Lower lobe of right lung (tissue), 2 donors: ENCODE measurements at regions not wholly inside any gene's neighbourhood (a gene's known extent, or its start where the extent isn't known, plus 50 kb on each side); places are given as distances from the start of the nearest gene placed in this dataset.
A peak's percentile ranks its signal among the peaks of the same experiment; 100 is the strongest.
"Not testable (repeated sequence)": the region's sequence is repeated elsewhere in the genome, so short reads cannot be mapped to it uniquely, and the experiment has no call there.

Source experiments
- ATAC-seq, 2 donors: fragments of 200-7000 bp; cut with Tn5 transposase; one replicate each; pipeline ENCODE4 v1.9.1; 2020 to 2022; ENCODE audit warnings: mild to moderate bottlenecking in 2 of 2, moderate library complexity in 2 of 2
- DNase-seq: peaks from one replicate; pipeline ENCODE4 v3.0.0-alpha.2; 2020
- H3K27ac ChIP-seq: fragments of 200-600 bp; one replicate; pipeline ENCODE4 v1.8.0; 2022
- H3K27me3 ChIP-seq: fragments of 200-600 bp; one replicate; pipeline ENCODE4 v1.8.0; 2022; ENCODE audit warnings: low read depth
- H3K36me3 ChIP-seq: fragments of 200-600 bp; one replicate; pipeline ENCODE4 v1.8.0; 2022; ENCODE audit warnings: mild to moderate bottlenecking
- H3K4me1 ChIP-seq: fragments of 200-600 bp; one replicate; pipeline ENCODE4 v1.8.0; 2022
- H3K4me3 ChIP-seq: fragments of 200-600 bp; one replicate; pipeline ENCODE4 v1.8.0; 2022; ENCODE audit warnings: mild to moderate bottlenecking
- H3K9me3 ChIP-seq: fragments of 200-600 bp; one replicate; pipeline ENCODE4 v1.8.0; 2022
- CTCF ChIP-seq: fragments of 200-600 bp; IDR thresholded peaks from one replicate; pipeline ENCODE4 v1.8.0; 2022; ENCODE audit warnings: antibody characterized with exemption, mild to moderate bottlenecking
- intact Hi-C: fragments of 100-400 bp; cut with DNase I; formaldehyde crosslinking; loops from one replicate; pipeline ENCODE4 v1.11.0; 2022
- donor health status: DM: no; HTN: yes; CAD: no; lungs with severe emphysema.

- intact Hi-C loops: no loop called here
- no peaks in the 10 kb centered on the region for H3K4me1 ChIP-seq
- H3K27ac ChIP-seq: no peak overlapping the region
- no peak overlapping the region for H3K4me3 ChIP-seq
- DNase-seq (no peak), ATAC-seq (peak; percentile 39 to 45)
- H3K36me3 ChIP-seq: no peaks in the 10 kb centered on the region
- H3K27me3 ChIP-seq: no peaks in the 10 kb centered on the region
- no peaks in the 10 kb centered on the region for H3K9me3 ChIP-seq
- TF ChIP-seq CTCF: no peak
These were observed 2604.8 kb upstream of the TPTE start for GRCh38 chr21:7916329-7917303.

- no peaks in the 10 kb centered on the region for H3K9me3 ChIP-seq
- no peaks in the 10 kb centered on the region for H3K36me3 ChIP-seq
- no peak overlapping the region for H3K27ac ChIP-seq
- H3K4me1 ChIP-seq: no peaks in the 10 kb centered on the region
- no peak for DNase-seq
- no peak overlapping the region for H3K4me3 ChIP-seq
- no peak for TF ChIP-seq CTCF
- ATAC-seq: peak; percentile 20 to 34
- no peaks in the 10 kb centered on the region for H3K27me3 ChIP-seq
- intact Hi-C loops: no loop called here
These were observed 2603.7 kb upstream of the TPTE start for GRCh38 chr21:7917729-7918128.

GRCh38 chr21:7925918-7926582 is 2595.3 kb upstream of the TPTE start:
- peak; percentile 76 to 86 for ATAC-seq
- H3K27me3 ChIP-seq, DNase-seq, H3K4me1 ChIP-seq, H3K27ac ChIP-seq, H3K36me3 ChIP-seq, H3K4me3 ChIP-seq, intact Hi-C loops: not testable (repeated sequence)
- H3K9me3 ChIP-seq: peaks cover 54% of the 10 kb centered on the region

GRCh38 chr21:7928528-7928927 is 2592.9 kb upstream of the TPTE start:
- H3K36me3 ChIP-seq, H3K4me1 ChIP-seq, DNase-seq, H3K27me3 ChIP-seq, H3K27ac ChIP-seq, H3K4me3 ChIP-seq, ATAC-seq, intact Hi-C loops: not testable (repeated sequence)
- H3K9me3 ChIP-seq: peaks cover 77% of the 10 kb centered on the region

- H3K4me3 ChIP-seq, H3K36me3 ChIP-seq, intact Hi-C loops, H3K27ac ChIP-seq, DNase-seq, H3K27me3 ChIP-seq, H3K4me1 ChIP-seq, ATAC-seq: not testable (repeated sequence)
- peaks cover 87% of the 10 kb centered on the region for H3K9me3 ChIP-seq
These were observed 2591.8 kb upstream of the TPTE start for GRCh38 chr21:7929586-7929985.

- H3K9me3 ChIP-seq: peaks cover 93% of the 10 kb centered on the region
- ATAC-seq, DNase-seq, intact Hi-C loops, H3K36me3 ChIP-seq, H3K4me1 ChIP-seq, H3K27me3 ChIP-seq, H3K4me3 ChIP-seq, H3K27ac ChIP-seq: not testable (repeated sequence)
These were observed 2590.9 kb upstream of the TPTE start for GRCh38 chr21:7930445-7930844.

- intact Hi-C loops, H3K27me3 ChIP-seq, H3K36me3 ChIP-seq, DNase-seq, H3K4me1 ChIP-seq, ATAC-seq, H3K27ac ChIP-seq, H3K4me3 ChIP-seq: not testable (repeated sequence)
- peaks cover 93% of the 10 kb centered on the region for H3K9me3 ChIP-seq
These were observed 2589.3 kb upstream of the TPTE start for GRCh38 chr21:7932113-7932512.

- H3K27me3 ChIP-seq, H3K4me1 ChIP-seq, H3K4me3 ChIP-seq, ATAC-seq, DNase-seq, H3K27ac ChIP-seq, H3K36me3 ChIP-seq, intact Hi-C loops: not testable (repeated sequence)
- peaks cover 93% of the 10 kb centered on the region for H3K9me3 ChIP-seq
These were observed 2588.5 kb upstream of the TPTE start for GRCh38 chr21:7932834-7933233.
